GM19397 (cell line): ENCODE measurements at regions not wholly inside any gene's neighbourhood (a gene's known extent, or its start where the extent isn't known, plus 50 kb on each side); places are given as distances from the start of the nearest gene placed in this dataset.
A peak's percentile ranks its signal among the peaks of the same experiment; 100 is the strongest.

Experiments used
- ATAC-seq: cut with Tn5 transposase; IDR thresholded peaks from one replicate; pipeline ENCODE4 v1.9.1; 2021; ENCODE audit warnings: mild to moderate bottlenecking, moderate library complexity; ENCODE audit not compliant: unreplicated experiment

- ATAC-seq, result no peak
These were observed 207.1 kb downstream of the NFATC2 start for GRCh38 chr20:51335329-51335841.

- no peak for ATAC-seq
These were observed 207.9 kb downstream of the NFATC2 start for GRCh38 chr20:51334609-51335008.

DNA sequence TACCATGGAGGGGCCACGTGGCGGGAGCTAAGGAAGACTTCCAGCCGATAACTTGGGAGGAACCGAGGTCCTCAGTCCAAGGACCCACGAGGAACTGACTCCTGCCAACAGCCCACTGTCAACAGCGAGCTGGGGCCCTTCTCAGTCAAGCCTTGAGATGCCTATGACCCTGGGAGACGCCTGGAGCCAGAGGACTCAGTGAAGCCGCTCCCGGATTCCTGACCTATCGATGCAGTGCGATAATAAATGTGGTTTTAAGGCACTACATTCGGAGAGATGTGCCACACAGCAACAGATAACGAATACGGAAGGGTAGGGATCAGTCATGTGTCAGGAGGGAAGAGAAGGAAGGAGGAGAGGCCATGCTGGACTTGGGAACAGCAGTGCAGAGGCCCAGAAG lies 208.5 kb downstream of the NFATC2 start:
- no peak for ATAC-seq

DNA sequence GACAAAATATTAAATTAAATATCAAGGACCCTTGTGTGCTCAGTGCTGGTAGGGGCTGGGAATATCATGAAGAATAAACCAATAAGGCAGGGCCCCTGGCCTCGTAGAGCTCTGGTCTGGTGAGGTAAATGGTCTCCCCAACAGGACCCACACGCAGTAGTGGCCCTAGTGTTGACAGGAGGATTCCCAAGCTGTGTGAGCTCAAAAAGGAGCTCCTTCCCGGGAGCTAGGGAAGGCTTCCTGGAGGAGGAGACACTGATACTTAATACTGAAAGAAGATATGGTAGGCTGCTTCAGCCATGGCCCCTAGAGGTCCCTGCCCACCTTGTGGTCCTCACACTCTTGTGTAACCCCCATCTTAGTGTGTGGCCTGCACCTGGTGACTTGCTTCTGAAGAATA lies 209.1 kb downstream of the NFATC2 start:
- ATAC-seq, result no peak

DNA sequence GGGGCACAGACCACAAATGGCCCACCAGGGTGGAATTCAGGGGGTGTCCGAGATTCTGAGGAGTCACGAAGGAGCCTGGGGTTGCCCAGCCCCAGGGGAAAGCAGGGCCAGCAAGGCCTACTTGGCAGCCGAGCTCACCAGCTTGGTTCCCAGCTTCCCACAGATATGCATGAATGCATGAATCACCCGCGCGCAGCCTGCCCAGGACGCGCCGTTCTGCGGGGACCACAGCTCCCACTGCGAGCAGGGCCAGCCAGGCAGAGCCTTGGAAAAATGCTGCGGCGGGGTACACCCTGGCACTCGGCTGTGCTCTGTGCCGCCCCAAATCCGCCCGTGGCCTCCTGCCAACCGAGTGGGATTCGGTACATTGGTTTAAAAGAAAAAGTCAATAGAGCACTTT lies 211.0 kb downstream of the NFATC2 start:
- ATAC-seq, result no peak

- ATAC-seq, result no peak
These were observed 212.7 kb downstream of the NFATC2 start for GRCh38 chr20:51329845-51330244.

DNA sequence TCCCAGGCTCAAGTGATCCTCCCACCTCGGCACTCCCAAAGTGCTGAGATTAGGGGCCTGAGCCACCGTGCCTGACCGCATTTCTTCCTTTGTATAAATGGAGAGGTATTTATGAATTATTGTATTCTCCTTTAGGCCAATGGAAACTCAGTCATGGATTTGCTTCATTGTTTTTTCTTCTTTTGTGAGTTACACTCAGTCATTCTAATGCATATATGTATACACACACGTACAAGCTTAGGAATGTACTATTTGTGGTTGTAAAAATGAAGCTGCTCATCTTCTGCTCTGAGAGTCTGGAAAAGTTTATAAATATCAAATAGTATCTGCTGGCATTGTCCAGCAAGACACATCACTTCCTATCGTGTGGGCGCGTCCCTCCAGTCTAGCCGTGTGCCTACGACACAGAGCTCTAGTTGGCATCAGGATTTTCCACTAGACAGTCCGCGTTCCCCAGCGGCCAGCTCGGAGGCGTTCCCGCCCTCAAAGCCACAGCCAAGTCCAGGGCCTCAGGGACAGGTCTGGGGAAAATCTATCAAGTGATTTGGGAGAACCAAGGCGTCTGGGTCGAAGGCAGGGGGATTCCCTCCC lies 215.2 kb downstream of the NFATC2 start:
- ATAC-seq, result no peak

DNA sequence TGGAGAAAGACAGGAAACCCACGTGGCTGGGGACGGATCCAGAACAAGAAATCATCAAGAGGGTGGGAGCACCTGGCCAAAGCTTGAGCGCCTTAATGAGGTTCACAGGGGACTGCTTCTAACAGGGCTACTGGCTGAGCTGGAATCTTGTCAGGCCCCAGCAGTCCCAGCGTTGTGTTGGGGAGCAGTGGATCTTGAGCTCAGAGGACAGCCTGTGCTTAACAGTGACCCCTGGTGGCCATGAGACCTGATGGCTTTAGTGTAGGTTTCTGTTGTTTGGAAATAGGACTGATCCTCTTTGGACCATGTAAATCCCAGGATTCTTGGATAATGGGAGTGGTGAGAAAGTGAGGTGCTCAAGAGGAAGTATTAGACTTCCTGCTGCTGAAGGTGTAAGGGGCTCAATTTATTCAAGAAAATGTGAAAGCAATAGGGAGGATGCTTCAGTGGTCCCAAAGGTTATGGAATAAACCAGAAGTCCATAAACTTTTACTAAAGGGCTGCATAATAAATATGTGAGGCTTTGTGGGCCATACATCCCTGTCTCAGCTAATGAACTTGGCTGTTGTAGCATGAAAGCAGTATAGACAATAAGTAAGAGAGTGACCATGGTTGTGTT lies 216.2 kb downstream of the NFATC2 start:
- no peak for ATAC-seq

- ATAC-seq, result no peak
These were observed 220.3 kb downstream of the NFATC2 start for GRCh38 chr20:51322164-51322707.

GRCh38 chr20:51321343-51322163 lies 221.0 kb downstream of the NFATC2 start:
- ATAC-seq, result no peak

DNA sequence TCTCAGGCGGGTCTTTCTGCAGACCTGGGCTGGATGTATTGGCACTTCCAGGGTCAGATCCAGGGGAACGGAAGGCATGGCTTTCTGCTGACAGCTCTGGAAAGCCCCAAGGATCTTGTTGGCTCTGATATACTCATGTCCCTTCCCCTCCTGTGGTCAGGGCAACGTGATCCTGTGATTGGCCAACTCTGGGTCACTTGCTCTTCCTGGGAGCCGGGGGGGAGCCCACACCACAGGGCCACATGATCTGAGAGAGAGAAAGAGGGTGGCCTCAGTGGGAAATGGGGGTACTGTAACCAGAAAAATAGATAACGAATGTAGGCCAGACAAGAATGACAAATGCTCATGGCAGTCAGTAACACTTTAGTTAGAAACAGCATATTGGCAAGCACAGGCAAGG lies 223.0 kb downstream of the NFATC2 start:
- ATAC-seq, result no peak

DNA sequence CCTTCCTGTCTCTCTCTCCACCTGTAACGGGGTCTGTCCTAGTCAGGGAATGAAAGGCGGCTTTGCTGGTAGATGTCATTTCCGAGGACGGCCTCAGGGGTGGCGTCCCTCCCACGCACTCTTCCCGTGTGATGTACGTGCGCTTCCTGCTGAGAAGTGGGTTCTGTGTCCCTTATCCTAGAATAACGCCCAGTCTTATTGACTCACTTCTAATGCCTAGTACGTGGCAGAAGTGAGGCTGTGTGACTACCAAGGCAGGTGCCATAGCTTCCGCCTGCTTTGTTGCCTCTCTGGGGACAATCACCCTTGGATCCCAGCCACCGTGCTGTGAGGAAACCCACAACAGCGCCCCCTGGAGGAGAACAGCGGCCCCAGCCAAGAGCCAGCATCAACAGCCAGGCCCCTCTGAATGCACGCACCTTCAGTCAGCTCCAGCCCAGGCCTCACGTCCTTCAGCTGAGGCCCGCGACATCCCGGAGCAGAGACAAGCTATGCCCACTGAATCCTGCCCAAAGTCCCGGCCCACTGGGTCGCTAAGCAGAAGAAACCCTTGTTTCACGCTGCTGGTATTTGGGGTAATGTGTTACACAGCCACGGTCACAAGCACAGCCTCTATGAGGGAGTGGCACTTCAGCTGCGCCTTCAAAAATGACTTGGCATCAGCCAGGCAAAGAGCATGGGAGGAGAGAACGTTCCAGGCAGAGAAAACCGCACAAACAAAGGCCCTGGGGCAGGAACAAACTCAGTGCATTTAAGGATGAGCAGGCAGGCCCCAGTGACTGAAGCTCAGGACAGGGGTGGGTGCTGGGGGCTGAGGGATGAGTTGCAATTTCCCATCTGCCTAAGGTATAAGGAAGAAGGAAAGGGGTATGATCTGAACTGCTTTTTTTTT lies 224.2 kb downstream of the NFATC2 start:
- no peak for ATAC-seq

DNA sequence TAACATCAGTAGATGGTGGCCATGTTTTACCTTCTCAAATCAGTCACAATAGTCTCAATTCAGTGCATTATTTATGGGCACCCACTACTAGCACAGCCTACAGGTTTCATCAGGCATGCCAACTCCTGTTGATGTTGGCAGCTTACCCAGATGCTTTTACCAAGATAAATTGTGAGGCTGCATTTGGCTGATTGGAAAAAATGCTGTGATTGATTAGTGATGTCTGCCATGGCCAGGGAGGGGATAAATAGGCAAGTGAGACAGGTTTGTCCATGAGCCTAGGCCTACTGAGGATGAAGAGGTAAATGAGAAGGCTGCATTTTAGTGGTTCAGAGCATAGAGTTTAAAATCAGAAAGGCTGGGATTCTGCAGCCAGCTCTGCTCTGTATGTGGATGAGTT lies 227.1 kb downstream of the NFATC2 start:
- ATAC-seq, result no peak

DNA sequence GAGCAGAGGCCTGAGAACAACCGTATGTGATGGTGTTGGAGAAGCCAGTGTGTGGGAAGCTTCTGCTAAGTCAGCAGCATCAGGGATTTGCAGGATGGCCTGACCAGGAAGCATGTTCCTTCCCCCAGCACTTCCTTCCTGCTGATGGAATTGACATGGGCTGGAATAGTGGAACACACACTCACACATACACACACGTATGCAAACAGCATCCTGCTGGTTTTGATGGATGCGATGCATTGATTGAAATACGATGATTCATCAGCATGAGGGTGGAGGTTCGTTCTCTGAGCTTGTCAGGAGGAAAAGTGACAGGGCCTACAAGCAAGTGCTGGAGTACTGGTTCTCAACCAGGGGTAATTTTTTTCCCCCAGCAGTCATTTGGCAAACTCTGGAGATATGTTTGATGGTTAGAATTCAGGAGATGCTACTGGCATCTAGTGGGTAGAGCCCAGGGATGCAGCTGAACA lies 229.1 kb downstream of the NFATC2 start:
- no peak for ATAC-seq

DNA sequence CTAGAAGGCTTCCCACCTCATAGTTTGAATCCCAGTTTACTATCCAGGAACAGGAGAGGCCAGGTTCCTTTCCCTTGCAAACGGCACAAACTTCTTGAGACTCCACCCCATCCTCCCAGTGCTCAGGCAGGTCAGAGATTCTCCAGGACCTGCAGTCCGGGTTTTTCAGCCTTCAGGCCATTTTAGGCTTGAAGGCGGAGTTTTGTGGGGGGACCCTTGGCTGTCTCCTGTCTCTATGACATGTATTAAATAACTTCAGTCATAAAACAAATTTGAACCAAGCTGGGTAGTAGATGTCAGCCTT lies 230.1 kb downstream of the NFATC2 start:
- no peak for ATAC-seq

DNA sequence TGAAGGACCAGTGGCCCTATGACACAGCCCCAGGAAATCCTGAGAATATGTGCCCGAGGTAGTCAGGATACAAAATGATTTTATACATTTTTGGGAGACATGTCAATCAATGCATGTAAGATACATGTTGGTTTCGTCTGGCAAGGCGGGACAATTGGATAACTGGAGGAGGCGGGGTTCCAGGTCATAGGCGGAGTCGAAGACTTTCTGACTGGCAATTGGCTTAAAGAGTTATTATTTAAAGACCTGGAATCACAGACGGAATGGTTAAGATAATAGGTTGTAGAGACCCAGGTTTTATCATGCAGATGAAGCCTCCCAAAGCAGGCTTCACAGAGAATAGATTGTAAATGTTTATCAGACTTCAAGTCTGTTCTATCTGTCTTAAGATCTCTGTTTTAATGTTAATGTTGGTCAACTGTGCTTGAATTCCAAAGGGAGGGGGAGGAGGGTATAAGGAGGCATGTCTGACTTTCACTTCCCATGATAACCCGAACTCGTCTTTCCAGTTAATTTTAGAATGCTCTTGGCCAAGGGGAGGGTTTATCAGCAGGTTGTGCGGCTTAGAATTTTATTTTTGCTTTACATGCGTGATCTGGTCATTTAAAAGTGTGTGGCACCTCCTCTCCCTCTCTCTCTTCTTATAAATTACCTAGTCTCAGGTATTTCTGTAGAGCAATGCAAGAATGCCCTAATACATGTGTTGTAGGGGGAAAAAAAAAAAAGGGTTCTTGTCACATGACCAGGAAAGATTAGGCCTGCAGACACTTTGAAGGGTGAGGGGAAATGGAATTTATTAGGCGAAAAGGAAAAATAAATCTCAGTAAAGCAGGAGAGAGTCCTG lies 230.7 kb downstream of the NFATC2 start:
- ATAC-seq, result no peak

- no peak for ATAC-seq
These were observed 232.3 kb downstream of the NFATC2 start for GRCh38 chr20:51310216-51310615.

GRCh38 chr20:51309128-51309527 lies 233.4 kb downstream of the NFATC2 start:
- no peak for ATAC-seq

DNA sequence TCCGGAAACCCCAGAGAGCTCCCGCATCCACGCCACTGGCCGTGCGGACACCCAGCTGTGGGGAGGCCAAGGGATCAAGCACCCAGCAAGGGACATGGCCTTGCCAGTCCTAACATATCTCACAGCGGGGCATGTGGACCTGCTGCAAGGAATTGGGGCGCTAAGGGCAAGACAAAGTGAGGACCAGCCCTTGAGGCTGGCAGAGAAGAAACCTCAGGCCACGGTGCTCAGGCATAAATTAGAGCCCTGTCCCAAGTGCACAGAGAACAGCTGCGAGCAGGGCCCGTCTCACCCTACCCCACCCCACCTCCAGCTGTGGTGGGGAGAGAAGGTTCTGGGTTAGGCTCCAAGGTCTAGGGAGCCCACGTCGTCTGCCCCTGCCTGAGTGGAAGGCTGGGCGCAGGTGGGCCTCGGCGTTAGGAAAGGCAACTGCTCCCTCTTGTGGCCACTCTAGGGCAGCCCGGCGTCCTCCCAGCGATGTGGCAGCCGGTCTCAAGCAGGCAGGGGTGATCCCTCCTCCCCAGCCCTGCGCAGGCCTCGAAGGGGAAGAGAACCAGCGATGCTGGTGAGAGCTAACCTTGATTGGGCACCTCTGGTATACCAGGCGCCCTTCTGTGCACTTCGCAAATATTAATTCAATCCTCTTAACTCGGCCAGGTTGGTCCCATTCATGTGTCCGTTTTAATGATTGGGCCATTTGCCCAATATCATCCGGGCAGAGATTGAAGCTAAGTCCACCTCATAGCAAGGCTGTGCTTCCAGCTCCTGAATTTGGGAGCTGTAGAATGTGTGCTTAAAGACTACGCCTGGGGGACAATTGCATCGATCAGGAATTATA lies 235.8 kb downstream of the NFATC2 start:
- ATAC-seq, result peak; percentile 85
